Ovary (tissue), 7 donors: ENCODE measurements at regions not wholly inside any gene's neighbourhood (a gene's known extent, or its start where the extent isn't known, plus 50 kb on each side); places are given as distances from the start of the nearest gene placed in this dataset.

Source experiments
- DNase-seq, 5 donors: peaks; one replicate each; pipeline ENCODE4 v3.0.0-alpha.2; 2019 to 2020
- H3K27ac ChIP-seq, 2 donors: fragments of 200-600 bp; one replicate each; pipeline versions ENCODE4 v1.5.1 to v1.8.0; 2019 to 2022
- H3K27me3 ChIP-seq: fragments of 200-600 bp; one replicate; pipeline ENCODE4 v1.8.0; 2022
- H3K36me3 ChIP-seq: fragments of 200-600 bp; sonication (generic); one replicate; pipeline ENCODE4 v1.5.1; 2019
- H3K4me1 ChIP-seq: one replicate; pipeline ENCODE4 v1.8.1; 2013; ENCODE audit warnings: mild to moderate bottlenecking, moderate library complexity; ENCODE audit not compliant: insufficient read depth
- H3K4me3 ChIP-seq: fragments of 200-600 bp; sonication (generic); one replicate; pipeline ENCODE4 v1.5.1; 2017
- H3K9me3 ChIP-seq, 2 donors: fragments of 200-600 bp in 1 of 2; sonication (generic) in 1 of 2; one replicate each; pipeline versions ENCODE4 v1.5.1 to v1.8.1; 2013 to 2019; ENCODE audit warnings: mild to moderate bottlenecking in 1 of 2, moderate library complexity in 1 of 2
- EP300 ChIP-seq: sonication (generic); formaldehyde crosslinking; IDR thresholded peaks from one replicate; pipeline ENCODE4 v1.6.1; 2017; ENCODE audit warnings: antibody characterized with exemption
- POLR2A ChIP-seq: fragments of 450-650 bp; IDR thresholded peaks from one replicate; pipeline ENCODE4 v1.6.1; 2017; ENCODE audit warnings: antibody characterized with exemption, mild to moderate bottlenecking, moderate library complexity
- WGBS, 3 donors: extraction: QIAGEN DNeasy Blood & Tissue Kit in 1 of 3; methylation state at CpG; one replicate each; pipeline versions ENCODE4 v1.1.5 to v1.1.7; 2013 to 2017; 5-methylcytosine and 5-hydroxymethylcytosine counted together
- intact Hi-C, 4 donors: fragments of 100-400 bp; cut with DNase I; formaldehyde crosslinking; loops; one replicate each; pipeline versions ENCODE4 v1.11.0 to v1.15.1; 2022 to 2023
- TF ChIP-seq, protein P1 (sequence below), 3 donors: fragments of 450-650 bp in 2 of 3; fragments of 200-600 bp in 1 of 3; IDR thresholded peaks; one replicate each; pipeline versions ENCODE4 v1.5.1 to v1.8.0; 2016 to 2022; ENCODE audit warnings: antibody characterized with exemption in 3 of 3, mild to moderate bottlenecking in 1 of 3
- donor health status: DM: no; HTN: no; CAD: no; lungs with moderate emphysema.
- donor health status: DM: no; HTN: no; CAD: no.
- donor health status: Bipolar disorder and iron deficiency.
- donor health status: DM: no; HTN: no; CAD: no.
- donor health status: DM: yes; HTN: yes; CAD: no.

DNA sequence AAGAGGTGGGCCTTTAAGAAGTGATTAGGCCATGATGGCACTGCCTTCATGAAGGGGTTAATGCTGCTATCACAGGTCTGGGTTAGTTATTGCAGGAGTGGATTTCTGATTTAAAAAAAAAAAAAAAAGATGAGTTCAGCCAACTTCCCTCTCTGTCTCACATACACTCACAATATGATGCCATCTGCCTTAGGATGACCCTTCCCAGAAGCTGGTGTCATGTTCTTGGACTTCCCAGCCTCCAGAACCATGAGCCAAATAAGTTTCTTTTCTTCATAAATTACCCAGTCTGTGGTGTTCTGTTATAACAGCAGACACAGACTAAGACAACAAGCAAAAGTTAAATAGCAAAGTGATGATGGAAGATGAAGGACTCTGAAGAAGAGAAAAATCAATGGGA is 179.7 kb upstream of the ETAA1 start:
- TF ChIP-seq EP300 (no peak), POLR2A (no peak)
- TF ChIP-seq, protein P1, sequence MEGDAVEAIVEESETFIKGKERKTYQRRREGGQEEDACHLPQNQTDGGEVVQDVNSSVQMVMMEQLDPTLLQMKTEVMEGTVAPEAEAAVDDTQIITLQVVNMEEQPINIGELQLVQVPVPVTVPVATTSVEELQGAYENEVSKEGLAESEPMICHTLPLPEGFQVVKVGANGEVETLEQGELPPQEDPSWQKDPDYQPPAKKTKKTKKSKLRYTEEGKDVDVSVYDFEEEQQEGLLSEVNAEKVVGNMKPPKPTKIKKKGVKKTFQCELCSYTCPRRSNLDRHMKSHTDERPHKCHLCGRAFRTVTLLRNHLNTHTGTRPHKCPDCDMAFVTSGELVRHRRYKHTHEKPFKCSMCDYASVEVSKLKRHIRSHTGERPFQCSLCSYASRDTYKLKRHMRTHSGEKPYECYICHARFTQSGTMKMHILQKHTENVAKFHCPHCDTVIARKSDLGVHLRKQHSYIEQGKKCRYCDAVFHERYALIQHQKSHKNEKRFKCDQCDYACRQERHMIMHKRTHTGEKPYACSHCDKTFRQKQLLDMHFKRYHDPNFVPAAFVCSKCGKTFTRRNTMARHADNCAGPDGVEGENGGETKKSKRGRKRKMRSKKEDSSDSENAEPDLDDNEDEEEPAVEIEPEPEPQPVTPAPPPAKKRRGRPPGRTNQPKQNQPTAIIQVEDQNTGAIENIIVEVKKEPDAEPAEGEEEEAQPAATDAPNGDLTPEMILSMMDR (IDR thresholded peaks at IDR 0.05): no peak
- intact Hi-C loops: no loop called here
- Histone ChIP-seq H3K27ac (no peak overlapping the region), H3K4me1 (no peaks in the 10 kb centered on the region), H3K4me3 (no peak overlapping the region), H3K36me3 (no peaks in the 10 kb centered on the region), H3K9me3 (peaks cover 0 to 3% of the 10 kb centered on the region in 2 donors), H3K27me3 (no peaks in the 10 kb centered on the region)
- no peak for DNase-seq

- Histone ChIP-seq H3K36me3 (no peaks in the 10 kb centered on the region), H3K27me3 (no peaks in the 10 kb centered on the region), H3K27ac (no peak overlapping the region), H3K4me3 (no peak overlapping the region), H3K9me3 (peaks cover 0 to 3% of the 10 kb centered on the region in 2 donors), H3K4me1 (no peaks in the 10 kb centered on the region)
- DNase-seq: no peak
- intact Hi-C loops: no loop called here
- WGBS, 3 donors: 63 to 92% (median 90%) methylated on average over 2 of the region's 2 CpGs
- TF ChIP-seq EP300 (no peak), POLR2A (no peak)
- TF ChIP-seq, protein P1 (IDR thresholded peaks at IDR 0.05): no peak
Measured at GRCh38 chr2:67218056-67218455, 179.1 kb upstream of the ETAA1 start.

- H3K27ac ChIP-seq: no peak overlapping the region
- no peak for TF ChIP-seq POLR2A
- H3K4me1 ChIP-seq: no peaks in the 10 kb centered on the region
- H3K27me3 ChIP-seq: no peaks in the 10 kb centered on the region
- H3K4me3 ChIP-seq: no peak overlapping the region
- intact Hi-C loops: no loop called here
- H3K36me3 ChIP-seq: no peaks in the 10 kb centered on the region
- 47 to 56% (median 54%) methylated on average over 5 of the region's 5 CpGs for WGBS, 3 donors
- DNase-seq: no peak
- H3K9me3 ChIP-seq: peaks cover 0 to 3% of the 10 kb centered on the region in 2 donors
Measured at GRCh38 chr2:67219651-67220050, 177.5 kb upstream of the ETAA1 start.

DNA sequence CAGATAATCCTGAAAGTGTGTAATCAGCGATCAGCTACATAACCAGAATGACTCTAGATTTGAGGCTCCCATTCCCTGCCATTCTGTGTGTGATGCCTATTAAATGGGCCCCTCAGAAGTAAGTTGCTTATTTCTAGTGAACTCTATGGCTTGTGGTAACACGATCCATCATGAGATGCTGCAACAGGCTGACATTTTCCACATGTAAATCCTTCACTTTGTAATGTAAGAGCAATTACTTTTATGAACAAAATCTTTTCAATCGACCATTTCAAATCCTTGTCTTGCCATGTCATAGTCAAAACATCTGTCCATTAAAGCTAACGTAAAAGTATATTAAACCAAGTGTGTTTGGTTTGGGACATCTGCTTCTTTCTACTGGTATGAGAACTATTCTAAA is 175.9 kb upstream of the ETAA1 start:
- no peak for DNase-seq
- no peaks in the 10 kb centered on the region for H3K4me1 ChIP-seq
- TF ChIP-seq POLR2A (no peak), EP300 (no peak)
- TF ChIP-seq, protein P1 (IDR thresholded peaks at IDR 0.05): no peak
- H3K27ac ChIP-seq: no peak overlapping the region
- 70 to 84% (median 79%) methylated on average over 4 of the region's 4 CpGs for WGBS, 3 donors
- peaks cover 0 to 3% of the 10 kb centered on the region in 2 donors for H3K9me3 ChIP-seq
- no peaks in the 10 kb centered on the region for H3K36me3 ChIP-seq
- intact Hi-C loops: no loop called here
- no peaks in the 10 kb centered on the region for H3K27me3 ChIP-seq
- H3K4me3 ChIP-seq: no peak overlapping the region

- intact Hi-C loops: no loop called here
- Histone ChIP-seq H3K27me3 (no peaks in the 10 kb centered on the region), H3K4me1 (no peaks in the 10 kb centered on the region), H3K9me3 (no peaks in the 10 kb centered on the region), H3K27ac (no peak overlapping the region), H3K36me3 (no peaks in the 10 kb centered on the region), H3K4me3 (no peak overlapping the region)
- TF ChIP-seq EP300 (no peak), POLR2A (no peak)
- TF ChIP-seq, protein P1 (IDR thresholded peaks at IDR 0.05): no peak
- no peak for DNase-seq
- WGBS, 3 donors: 91 to 96% (median 91%) methylated on average over 4 of the region's 4 CpGs
Measured at GRCh38 chr2:67225287-67225973, 171.7 kb upstream of the ETAA1 start.
